Liver (tissue), 8 donors: ENCODE measurements at regions not wholly inside any gene's neighbourhood (a gene's known extent, or its start where the extent isn't known, plus 50 kb on each side); places are given as distances from the start of the nearest gene placed in this dataset.

Experiments
- DNase-seq: peaks from one replicate; pipeline ENCODE4 v3.0.0-alpha.2; 2017; ENCODE audit warnings: low spot score
- H3K27ac ChIP-seq, 2 donors: one replicate each; pipeline ENCODE4 v1.7.0; 2013; ENCODE audit warnings: inconsistent platforms in 2 of 2, low read length in 2 of 2, control low read depth in 1 of 2, low read depth in 1 of 2, mild to moderate bottlenecking in 1 of 2
- H3K27me3 ChIP-seq, 4 donors: one replicate each; pipeline versions ENCODE4 v1.6.1 to v1.7.0; 2013; ENCODE audit warnings: low read length in 3 of 4, inconsistent platforms in 1 of 4, mild to moderate bottlenecking in 1 of 4, moderate library complexity in 1 of 4; ENCODE audit not compliant: control insufficient read depth in 4 of 4, insufficient read depth in 4 of 4
- H3K36me3 ChIP-seq, 4 donors: one replicate each; pipeline versions ENCODE4 v1.6.1 to v1.7.0; 2013; ENCODE audit warnings: low read length in 3 of 4, mild to moderate bottlenecking in 3 of 4, low read depth in 1 of 4, moderate library complexity in 1 of 4; ENCODE audit not compliant: control insufficient read depth in 4 of 4, insufficient read depth in 3 of 4
- H3K4me1 ChIP-seq, 4 donors: one replicate each; pipeline versions ENCODE4 v1.6.1 to v1.7.0; 2013; ENCODE audit warnings: low read length in 3 of 4, mild to moderate bottlenecking in 3 of 4, moderate library complexity in 1 of 4; ENCODE audit not compliant: control insufficient read depth in 4 of 4, insufficient read depth in 4 of 4
- H3K4me3 ChIP-seq, 3 donors: one replicate each; pipeline versions ENCODE4 v1.6.1 to v1.7.0; 2013; ENCODE audit warnings: low read length in 3 of 3, control low read depth in 1 of 3, low read depth in 1 of 3, mild to moderate bottlenecking in 1 of 3
- H3K9ac ChIP-seq, 2 donors: one replicate each; pipeline ENCODE4 v1.7.0; 2013; ENCODE audit warnings: low read length in 2 of 2, mild to moderate bottlenecking in 2 of 2, moderate library complexity in 2 of 2, control low read depth in 1 of 2, low read depth in 1 of 2
- H3K9me3 ChIP-seq, 4 donors: one replicate each; pipeline versions ENCODE4 v1.6.1 to v1.7.0; 2013; ENCODE audit warnings: low read length in 3 of 4; ENCODE audit not compliant: control insufficient read depth in 4 of 4
- ATF3 ChIP-seq: IDR thresholded peaks from 2 replicates; pipeline ENCODE4 v1.6.1; 2016; ENCODE audit warnings: antibody characterized with exemption
- CTCF ChIP-seq: fragments of 150-350 bp; IDR thresholded peaks from 2 replicates; pipeline ENCODE4 v1.5.1; 2017; ENCODE audit warnings: improper control_type of control experiment, low read depth, low read length; ENCODE audit not compliant: missing input control
- EGR1 ChIP-seq, 2 donors: IDR thresholded peaks; 2 replicates each; pipeline ENCODE4 v1.6.1; 2016 to 2018; ENCODE audit warnings: antibody characterized with exemption in 2 of 2, low read depth in 2 of 2
- FOXA1 ChIP-seq: IDR thresholded peaks from 2 replicates; pipeline ENCODE4 v1.6.1; 2016; ENCODE audit warnings: antibody characterized with exemption
- FOXA2 ChIP-seq: IDR thresholded peaks from 2 replicates; pipeline ENCODE4 v1.6.1; 2016; ENCODE audit warnings: antibody characterized with exemption
- GABPA ChIP-seq, 2 donors: IDR thresholded peaks in 1 of 2; conservative IDR thresholded peaks in 1 of 2; 2 replicates each; pipeline ENCODE4 v1.6.1; 2016; ENCODE audit warnings: antibody characterized with exemption in 2 of 2, mild to moderate bottlenecking in 1 of 2, moderate library complexity in 1 of 2
- HNF4A ChIP-seq, 2 donors: conservative IDR thresholded peaks; 2 replicates each; pipeline ENCODE4 v1.6.1; 2016; ENCODE audit warnings: antibody characterized with exemption in 2 of 2, mild to moderate bottlenecking in 2 of 2
- HNF4G ChIP-seq: IDR thresholded peaks from 2 replicates; pipeline ENCODE4 v1.6.1; 2016; ENCODE audit warnings: antibody characterized with exemption
- JUND ChIP-seq, 2 donors: IDR thresholded peaks; 2 replicates each; pipeline ENCODE4 v1.6.1; 2016; ENCODE audit warnings: antibody characterized with exemption in 2 of 2
- NR2F2 ChIP-seq: IDR thresholded peaks from 2 replicates; pipeline ENCODE4 v1.6.1; 2016; ENCODE audit warnings: antibody characterized with exemption
- RAD21 ChIP-seq, 2 donors: IDR thresholded peaks; 2 replicates each; pipeline ENCODE4 v1.6.1; 2016; ENCODE audit warnings: antibody characterized with exemption in 2 of 2, mild to moderate bottlenecking in 2 of 2
- RXRA ChIP-seq, 2 donors: IDR thresholded peaks; 2 replicates each; pipeline ENCODE4 v1.6.1; 2017 to 2018; ENCODE audit warnings: antibody characterized with exemption in 2 of 2, mild to moderate bottlenecking in 1 of 2
- SP1 ChIP-seq: IDR thresholded peaks from 2 replicates; pipeline ENCODE4 v1.6.1; 2018; ENCODE audit warnings: antibody characterized with exemption, mild to moderate bottlenecking
- TAF1 ChIP-seq: conservative IDR thresholded peaks from 2 replicates; pipeline ENCODE4 v1.6.1; 2016; ENCODE audit warnings: antibody characterized with exemption, mild to moderate bottlenecking
- YY1 ChIP-seq: IDR thresholded peaks from 2 replicates; pipeline ENCODE4 v1.6.1; 2016; ENCODE audit warnings: antibody characterized with exemption, mild to moderate bottlenecking
- ZBTB33 ChIP-seq: IDR thresholded peaks from 2 replicates; pipeline ENCODE4 v1.6.1; 2016; ENCODE audit warnings: antibody characterized with exemption
- WGBS: extraction: QIAGEN DNeasy Blood & Tissue Kit; methylation state at CpG from one replicate; pipeline ENCODE4 v1.1.7; 2013; 5-methylcytosine and 5-hydroxymethylcytosine counted together
- TF ChIP-seq, protein P1 (sequence below): IDR thresholded peaks from 2 replicates; pipeline ENCODE4 v1.6.1; 2016; ENCODE audit warnings: antibody characterized with exemption, mild to moderate bottlenecking
- TF ChIP-seq, protein P2 (sequence below): IDR thresholded peaks from 2 replicates; pipeline ENCODE4 v1.6.1; 2016; ENCODE audit warnings: antibody characterized with exemption
- donor health status: healthy.
- donor health status: healthy.
- donor health status: healthy.
- donor health status: healthy.
- donor health status: healthy.

GRCh38 chr5:133669472-133669871, 57.1 kb upstream of the FSTL4 start:
- Histone ChIP-seq H3K4me3 (no peak overlapping the region), H3K27ac (no peak overlapping the region), H3K27me3 (no peaks in the 10 kb centered on the region), H3K36me3 (no peaks in the 10 kb centered on the region), H3K9me3 (no peaks in the 10 kb centered on the region), H3K9ac (no peak overlapping the region), H3K4me1 (no peaks in the 10 kb centered on the region)
- TF ChIP-seq RAD21 (IDR thresholded peaks at IDR 0.05) (no peak), EGR1 (IDR thresholded peaks at IDR 0.05; ENCODE audit: low read depth in 2 of 2) (no peak), SP1 (no peak), JUND (IDR thresholded peaks at IDR 0.05) (no peak), TAF1 (no peak), HNF4A (conservative IDR thresholded peaks at IDR 0.05) (no peak), HNF4G (no peak), ATF3 (no peak), FOXA2 (no peak), ZBTB33 (no peak), RXRA (IDR thresholded peaks at IDR 0.05) (no peak), GABPA (IDR thresholded peaks at IDR 0.05 in 1 of 2, conservative IDR thresholded peaks at IDR 0.05 in 1 of 2) (no peak), NR2F2 (no peak), FOXA1 (no peak), YY1 (no peak), CTCF (no peak)
- TF ChIP-seq, protein P1, sequence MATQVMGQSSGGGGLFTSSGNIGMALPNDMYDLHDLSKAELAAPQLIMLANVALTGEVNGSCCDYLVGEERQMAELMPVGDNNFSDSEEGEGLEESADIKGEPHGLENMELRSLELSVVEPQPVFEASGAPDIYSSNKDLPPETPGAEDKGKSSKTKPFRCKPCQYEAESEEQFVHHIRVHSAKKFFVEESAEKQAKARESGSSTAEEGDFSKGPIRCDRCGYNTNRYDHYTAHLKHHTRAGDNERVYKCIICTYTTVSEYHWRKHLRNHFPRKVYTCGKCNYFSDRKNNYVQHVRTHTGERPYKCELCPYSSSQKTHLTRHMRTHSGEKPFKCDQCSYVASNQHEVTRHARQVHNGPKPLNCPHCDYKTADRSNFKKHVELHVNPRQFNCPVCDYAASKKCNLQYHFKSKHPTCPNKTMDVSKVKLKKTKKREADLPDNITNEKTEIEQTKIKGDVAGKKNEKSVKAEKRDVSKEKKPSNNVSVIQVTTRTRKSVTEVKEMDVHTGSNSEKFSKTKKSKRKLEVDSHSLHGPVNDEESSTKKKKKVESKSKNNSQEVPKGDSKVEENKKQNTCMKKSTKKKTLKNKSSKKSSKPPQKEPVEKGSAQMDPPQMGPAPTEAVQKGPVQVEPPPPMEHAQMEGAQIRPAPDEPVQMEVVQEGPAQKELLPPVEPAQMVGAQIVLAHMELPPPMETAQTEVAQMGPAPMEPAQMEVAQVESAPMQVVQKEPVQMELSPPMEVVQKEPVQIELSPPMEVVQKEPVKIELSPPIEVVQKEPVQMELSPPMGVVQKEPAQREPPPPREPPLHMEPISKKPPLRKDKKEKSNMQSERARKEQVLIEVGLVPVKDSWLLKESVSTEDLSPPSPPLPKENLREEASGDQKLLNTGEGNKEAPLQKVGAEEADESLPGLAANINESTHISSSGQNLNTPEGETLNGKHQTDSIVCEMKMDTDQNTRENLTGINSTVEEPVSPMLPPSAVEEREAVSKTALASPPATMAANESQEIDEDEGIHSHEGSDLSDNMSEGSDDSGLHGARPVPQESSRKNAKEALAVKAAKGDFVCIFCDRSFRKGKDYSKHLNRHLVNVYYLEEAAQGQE, result no peak
- TF ChIP-seq, protein P2, sequence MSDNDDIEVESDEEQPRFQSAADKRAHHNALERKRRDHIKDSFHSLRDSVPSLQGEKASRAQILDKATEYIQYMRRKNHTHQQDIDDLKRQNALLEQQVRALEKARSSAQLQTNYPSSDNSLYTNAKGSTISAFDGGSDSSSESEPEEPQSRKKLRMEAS, result no peak
- 79% methylated on average over 6 of the region's 6 CpGs for WGBS
- DNase-seq, result peak; percentile 9
